ENCODE measurements at regions not wholly inside any gene's neighbourhood (a gene's known extent, or its start where the extent isn't known, plus 50 kb on each side); places are given as distances from the start of the nearest gene placed in this dataset.

DNA sequence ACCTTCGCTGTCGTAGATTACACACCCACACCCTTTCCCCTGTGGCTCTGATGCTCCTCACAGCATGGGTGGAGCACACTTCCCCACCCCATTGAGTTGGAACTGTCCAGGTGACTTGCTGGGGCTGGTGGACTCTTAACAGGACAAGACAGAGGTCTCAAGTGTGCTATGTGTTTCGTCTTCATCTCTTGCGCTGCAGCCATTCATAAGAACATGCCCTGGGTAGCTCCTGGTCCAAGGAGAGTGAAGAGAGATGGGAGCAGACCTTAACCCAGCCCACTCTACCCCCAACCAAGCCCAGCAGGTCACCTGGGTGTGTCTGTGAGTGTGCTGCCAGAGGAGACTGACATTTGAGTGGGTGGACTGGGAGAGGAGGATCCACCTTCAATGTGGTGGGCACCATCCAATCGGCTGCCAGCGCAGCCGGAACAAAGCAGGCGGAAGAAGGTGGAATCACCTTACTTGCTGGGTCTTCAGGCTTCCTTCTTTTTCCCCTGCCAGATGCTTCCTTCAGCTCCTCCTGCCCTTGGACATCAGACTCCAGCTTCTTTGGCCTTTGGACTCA is 112.4 kb downstream of the HTR5A start:
- Histone ChIP-seq H3K4me2 (ENCODE audit: low read length) (no peak overlapping the region), H3K27me3 (ENCODE audit: insufficient read depth, low read length) (no peaks in the 10 kb centered on the region), H3K9ac (ENCODE audit: low read length) (no peak overlapping the region), H3K9me2 (ENCODE audit: insufficient read depth) (no peaks in the 10 kb centered on the region), H3K4me1 (ENCODE audit: control insufficient read depth in 1 of 2, insufficient read depth in 2 of 2, low read length in 2 of 2) (no peaks in the 10 kb centered on the region), H3K4me3 (replicated peaks in 1 of 2; ENCODE audit: low read depth in 1 of 2, low read length in 2 of 2) (no peak overlapping the region), H2AFZ (ENCODE audit: low read depth, low read length, poor library complexity, severe bottlenecking) (no peak overlapping the region), H3K36me3 (ENCODE audit: control insufficient read depth in 1 of 2, insufficient read depth in 2 of 2, low read length in 2 of 2) (no peaks in the 10 kb centered on the region), H3K9me3 (ENCODE audit: control insufficient read depth in 1 of 2, insufficient read depth in 1 of 2, low read depth in 1 of 2, low read length in 2 of 2) (peaks cover 14 to 23% of the 10 kb centered on the region in 2 experiments; a peak in 2 of 4 replicates), H3K27ac (ENCODE audit: low read depth, low read length) (no peak overlapping the region), H3K79me2 (ENCODE audit: insufficient read depth, low read length) (no peaks in the 10 kb centered on the region), H4K20me1 (ENCODE audit: insufficient read depth) (no peaks in the 10 kb centered on the region)
- CTCF ChIA-PET, result no interaction called here
- POLR2A ChIA-PET, result no interaction called here
- DNase-seq (ENCODE audit: low read depth, low spot score), result no peak
- intact Hi-C loops (cut with micrococcal nuclease), result no loop called here
- BruUV-seq (replicated peaks), result no TSS peak
- RAD21 ChIA-PET (ENCODE audit: low non-redundant PET in 1 of 2, low total read pairs in 2 of 2, uncharacterized antibody in 2 of 2, unreplicated experiment in 2 of 2), result no interaction called here
- TF ChIP-seq, protein P1, sequence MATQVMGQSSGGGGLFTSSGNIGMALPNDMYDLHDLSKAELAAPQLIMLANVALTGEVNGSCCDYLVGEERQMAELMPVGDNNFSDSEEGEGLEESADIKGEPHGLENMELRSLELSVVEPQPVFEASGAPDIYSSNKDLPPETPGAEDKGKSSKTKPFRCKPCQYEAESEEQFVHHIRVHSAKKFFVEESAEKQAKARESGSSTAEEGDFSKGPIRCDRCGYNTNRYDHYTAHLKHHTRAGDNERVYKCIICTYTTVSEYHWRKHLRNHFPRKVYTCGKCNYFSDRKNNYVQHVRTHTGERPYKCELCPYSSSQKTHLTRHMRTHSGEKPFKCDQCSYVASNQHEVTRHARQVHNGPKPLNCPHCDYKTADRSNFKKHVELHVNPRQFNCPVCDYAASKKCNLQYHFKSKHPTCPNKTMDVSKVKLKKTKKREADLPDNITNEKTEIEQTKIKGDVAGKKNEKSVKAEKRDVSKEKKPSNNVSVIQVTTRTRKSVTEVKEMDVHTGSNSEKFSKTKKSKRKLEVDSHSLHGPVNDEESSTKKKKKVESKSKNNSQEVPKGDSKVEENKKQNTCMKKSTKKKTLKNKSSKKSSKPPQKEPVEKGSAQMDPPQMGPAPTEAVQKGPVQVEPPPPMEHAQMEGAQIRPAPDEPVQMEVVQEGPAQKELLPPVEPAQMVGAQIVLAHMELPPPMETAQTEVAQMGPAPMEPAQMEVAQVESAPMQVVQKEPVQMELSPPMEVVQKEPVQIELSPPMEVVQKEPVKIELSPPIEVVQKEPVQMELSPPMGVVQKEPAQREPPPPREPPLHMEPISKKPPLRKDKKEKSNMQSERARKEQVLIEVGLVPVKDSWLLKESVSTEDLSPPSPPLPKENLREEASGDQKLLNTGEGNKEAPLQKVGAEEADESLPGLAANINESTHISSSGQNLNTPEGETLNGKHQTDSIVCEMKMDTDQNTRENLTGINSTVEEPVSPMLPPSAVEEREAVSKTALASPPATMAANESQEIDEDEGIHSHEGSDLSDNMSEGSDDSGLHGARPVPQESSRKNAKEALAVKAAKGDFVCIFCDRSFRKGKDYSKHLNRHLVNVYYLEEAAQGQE (IDR thresholded peaks at IDR 0.05; ENCODE audit: low read depth), result no peak
- TF ChIP-seq CTCF (IDR thresholded peaks at IDR 0.05 in 2 of 3, conservative IDR thresholded peaks at IDR 0.05 in 1 of 3; ENCODE audit: borderline replicate concordance in 1 of 3, insufficient read depth in 1 of 3, low read depth in 2 of 3, low read length in 2 of 3), result no peak
- TF ChIP-seq, protein P2, sequence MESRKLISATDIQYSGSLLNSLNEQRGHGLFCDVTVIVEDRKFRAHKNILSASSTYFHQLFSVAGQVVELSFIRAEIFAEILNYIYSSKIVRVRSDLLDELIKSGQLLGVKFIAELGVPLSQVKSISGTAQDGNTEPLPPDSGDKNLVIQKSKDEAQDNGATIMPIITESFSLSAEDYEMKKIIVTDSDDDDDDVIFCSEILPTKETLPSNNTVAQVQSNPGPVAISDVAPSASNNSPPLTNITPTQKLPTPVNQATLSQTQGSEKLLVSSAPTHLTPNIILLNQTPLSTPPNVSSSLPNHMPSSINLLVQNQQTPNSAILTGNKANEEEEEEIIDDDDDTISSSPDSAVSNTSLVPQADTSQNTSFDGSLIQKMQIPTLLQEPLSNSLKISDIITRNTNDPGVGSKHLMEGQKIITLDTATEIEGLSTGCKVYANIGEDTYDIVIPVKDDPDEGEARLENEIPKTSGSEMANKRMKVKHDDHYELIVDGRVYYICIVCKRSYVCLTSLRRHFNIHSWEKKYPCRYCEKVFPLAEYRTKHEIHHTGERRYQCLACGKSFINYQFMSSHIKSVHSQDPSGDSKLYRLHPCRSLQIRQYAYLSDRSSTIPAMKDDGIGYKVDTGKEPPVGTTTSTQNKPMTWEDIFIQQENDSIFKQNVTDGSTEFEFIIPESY (IDR thresholded peaks at IDR 0.05; ENCODE audit: extremely low read depth, insufficient replicate concordance, low read length), result no peak
- ATAC-seq, result no peak
